IPS DF 4.7 (cell line): ENCODE measurements at regions not wholly inside any gene's neighbourhood (a gene's known extent, or its start where the extent isn't known, plus 50 kb on each side); places are given as distances from the start of the nearest gene placed in this dataset.
"Not testable (repeated sequence)": the region's sequence is repeated elsewhere in the genome, so short reads cannot be mapped to it uniquely, and the experiment has no call there.

Experiments used
- DNase-seq: peaks from one replicate; pipeline ENCODE4 v3.0.0-alpha.2; 2013; ENCODE audit warnings: low spot score; ENCODE audit errors: extremely low read depth

- no peak for DNase-seq
These were observed 693.7 kb upstream of the CCDC179 start for GRCh38 chr11:23554002-23554401.

GRCh38 chr11:23555085-23555484 is 694.8 kb upstream of the CCDC179 start:
- DNase-seq = no peak

- no peak for DNase-seq
These were observed 696.0 kb upstream of the CCDC179 start for GRCh38 chr11:23556163-23556750.

- no peak for DNase-seq
These were observed 703.3 kb upstream of the CCDC179 start for GRCh38 chr11:23563591-23563990.

GRCh38 chr11:23564370-23564769 is 704.1 kb upstream of the CCDC179 start:
- DNase-seq = no peak

- DNase-seq = no peak
These were observed 708.9 kb upstream of the CCDC179 start for GRCh38 chr11:23569134-23569533.

GRCh38 chr11:23569547-23569946 is 709.3 kb upstream of the CCDC179 start:
- no peak for DNase-seq

GRCh38 chr11:23570828-23571227 is 710.6 kb upstream of the CCDC179 start:
- no peak for DNase-seq

GRCh38 chr11:23573429-23573828 is 713.2 kb upstream of the CCDC179 start:
- DNase-seq = no peak

GRCh38 chr11:23574149-23574548 is 713.9 kb upstream of the CCDC179 start:
- no peak for DNase-seq

GRCh38 chr11:23577296-23577695 is 717.0 kb upstream of the CCDC179 start:
- DNase-seq = no peak

- DNase-seq = no peak
These were observed 725.3 kb upstream of the CCDC179 start for GRCh38 chr11:23585416-23586104.

GRCh38 chr11:23586173-23586572 is 725.9 kb upstream of the CCDC179 start:
- DNase-seq = no peak

GRCh38 chr11:23590596-23591308 is 730.5 kb upstream of the CCDC179 start:
- no peak for DNase-seq

GRCh38 chr11:23594755-23595154 is 734.5 kb upstream of the CCDC179 start:
- no peak for DNase-seq

- no peak for DNase-seq
These were observed 744.7 kb upstream of the CCDC179 start for GRCh38 chr11:23604966-23605365.

GRCh38 chr11:23606191-23606590 is 745.9 kb upstream of the CCDC179 start:
- DNase-seq = no peak

- DNase-seq = no peak
These were observed 751.5 kb upstream of the CCDC179 start for GRCh38 chr11:23611726-23612125.

GRCh38 chr11:23620617-23621016 is 760.3 kb upstream of the CCDC179 start:
- DNase-seq = no peak

- no peak for DNase-seq
These were observed 772.0 kb upstream of the CCDC179 start for GRCh38 chr11:23632293-23632692.

GRCh38 chr11:23644443-23644842 is 784.2 kb upstream of the CCDC179 start:
- DNase-seq = no peak

- DNase-seq = not testable (repeated sequence)
These were observed 792.1 kb upstream of the CCDC179 start for GRCh38 chr11:23652336-23652735.
